ENCODE measurements at regions not wholly inside any gene's neighbourhood (a gene's known extent, or its start where the extent isn't known, plus 50 kb on each side); places are given as distances from the start of the nearest gene placed in this dataset.

DNA sequence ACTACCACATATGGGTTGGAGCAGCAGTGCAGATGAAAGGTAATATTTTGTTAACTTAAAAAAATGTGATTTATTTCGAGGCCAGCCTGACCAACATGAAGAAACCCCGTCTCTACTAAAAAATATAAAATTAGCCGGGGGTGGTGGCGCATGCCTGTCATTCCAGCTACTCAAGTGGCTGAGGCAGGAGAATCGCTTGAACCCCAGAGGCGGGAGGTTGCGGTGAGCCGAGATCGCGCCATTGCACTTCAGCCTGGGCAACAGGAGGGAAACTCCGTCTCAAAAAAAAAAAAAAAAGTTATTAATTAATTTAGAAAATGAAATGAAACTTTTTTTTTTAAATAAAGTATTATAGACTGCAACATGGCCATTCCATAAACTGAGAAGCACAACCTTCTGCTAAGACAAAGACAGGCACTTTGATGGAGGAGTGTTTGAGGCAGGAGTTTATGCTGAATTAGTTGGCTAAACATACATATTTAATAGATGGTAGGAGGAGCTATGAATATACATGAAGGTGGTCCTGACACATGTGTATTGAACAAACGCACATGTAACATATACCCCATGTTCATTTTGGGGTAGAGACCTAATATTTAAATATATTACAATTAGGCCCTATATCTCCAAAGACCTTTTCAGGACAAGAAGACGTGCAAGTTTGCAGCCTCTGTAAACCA is 1485.3 kb upstream of the MIR17HG start:
- DNase-seq, result no peak

- DNase-seq, result no peak
These were observed 1484.8 kb upstream of the MIR17HG start for GRCh38 chr13:89862691-89863036.

GRCh38 chr13:89865164-89866064 is 1482.1 kb upstream of the MIR17HG start:
- no peak for DNase-seq

DNA sequence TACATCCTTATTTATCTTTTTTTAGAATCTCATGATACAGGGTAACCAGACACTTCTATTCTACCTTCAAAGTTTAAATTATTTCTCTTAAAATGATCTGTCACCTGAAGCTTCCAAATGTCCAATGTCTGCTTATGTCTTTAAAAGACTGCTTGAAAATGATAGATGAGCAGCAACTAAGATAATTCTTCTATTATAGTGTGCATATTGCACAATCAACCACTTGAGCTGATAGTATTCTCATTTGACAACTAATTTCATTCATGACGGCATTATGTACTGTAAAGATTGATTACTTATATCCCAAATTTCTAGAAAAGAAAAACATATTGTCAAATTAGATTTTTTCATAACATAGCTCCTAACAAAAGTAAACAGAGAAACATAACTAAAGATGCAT is 1478.2 kb upstream of the MIR17HG start:
- DNase-seq, result no peak

- no peak for DNase-seq
These were observed 1468.6 kb upstream of the MIR17HG start for GRCh38 chr13:89878904-89879303.

GRCh38 chr13:89880201-89880600 is 1467.3 kb upstream of the MIR17HG start:
- no peak for DNase-seq

GRCh38 chr13:89883893-89884448 is 1463.5 kb upstream of the MIR17HG start:
- DNase-seq, result no peak

- no peak for DNase-seq
These were observed 1456.7 kb upstream of the MIR17HG start for GRCh38 chr13:89890806-89891205.

DNA sequence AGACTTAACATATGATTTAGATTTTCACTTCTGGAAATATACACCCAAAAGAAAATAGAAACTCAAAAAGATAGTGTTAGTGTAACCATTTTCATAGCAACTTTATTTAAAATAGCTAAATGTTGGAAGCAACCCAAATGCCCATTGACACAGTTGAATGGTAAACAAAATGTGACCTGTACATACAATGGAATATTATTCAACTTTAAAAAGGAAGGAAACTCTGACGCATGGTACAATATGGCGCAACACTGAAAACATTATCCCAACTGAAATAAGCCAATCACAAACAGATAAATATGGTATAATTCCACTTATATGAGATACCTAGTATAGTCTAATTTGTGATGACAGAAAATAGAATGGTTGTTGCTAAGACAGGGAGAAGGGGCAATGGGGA is 1456.1 kb upstream of the MIR17HG start:
- DNase-seq, result no peak

DNA sequence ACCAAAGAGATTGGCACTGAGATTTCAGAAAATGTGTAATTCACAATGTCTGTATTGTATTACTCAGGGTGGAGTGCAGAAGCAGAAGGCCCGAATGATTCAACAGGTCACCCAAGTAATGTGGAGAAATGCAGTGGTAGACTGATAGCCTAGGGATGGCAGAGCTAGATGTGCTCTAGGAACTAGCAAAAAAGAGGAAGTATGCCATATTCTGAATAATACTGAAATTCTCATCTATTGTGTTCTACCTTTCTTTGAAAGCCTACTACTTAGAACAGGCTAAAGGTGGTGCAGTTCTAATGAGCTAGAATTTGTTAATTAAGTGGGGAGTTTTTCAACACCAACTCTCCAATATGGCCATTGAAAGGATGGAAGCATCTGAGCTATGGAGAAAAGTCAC is 1449.8 kb upstream of the MIR17HG start:
- no peak for DNase-seq

DNA sequence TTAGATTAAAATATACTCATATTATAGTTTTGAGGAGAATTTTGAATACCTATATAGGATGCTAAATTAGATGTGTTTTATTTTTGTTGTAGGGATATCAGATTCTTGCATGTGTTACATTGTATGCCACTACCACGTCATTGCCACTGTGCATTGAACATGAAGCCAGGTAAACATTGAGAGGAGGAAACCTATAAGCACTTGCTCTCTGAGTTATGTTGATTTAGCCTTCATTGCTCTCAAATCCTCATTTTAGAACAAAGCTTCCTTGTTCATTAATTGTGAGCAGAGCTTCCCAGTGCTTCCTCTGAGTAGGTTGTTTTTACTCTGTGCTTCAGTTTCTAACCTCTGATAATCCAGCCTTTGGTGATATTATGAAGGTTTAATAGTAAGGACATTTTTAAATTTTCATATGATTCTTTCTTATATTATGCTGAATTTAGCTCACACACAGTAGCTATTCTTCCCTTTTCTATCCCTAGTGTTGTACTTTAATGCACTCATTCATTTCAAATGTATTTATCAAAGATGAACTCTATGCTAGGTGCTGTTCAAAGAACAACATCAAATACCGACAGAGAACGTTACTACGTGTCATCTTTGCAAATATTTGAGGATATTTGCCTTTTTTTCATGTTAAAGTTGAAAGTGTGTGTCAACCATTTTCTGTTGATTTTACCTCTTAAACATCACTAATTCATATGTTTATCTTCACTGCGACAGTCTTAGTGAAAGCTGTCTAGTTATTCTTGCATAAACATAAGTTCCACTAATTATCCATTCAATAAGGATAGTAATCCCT is 1448.0 kb upstream of the MIR17HG start:
- DNase-seq, result no peak

GRCh38 chr13:89900104-89900765 is 1447.3 kb upstream of the MIR17HG start:
- no peak for DNase-seq

DNA sequence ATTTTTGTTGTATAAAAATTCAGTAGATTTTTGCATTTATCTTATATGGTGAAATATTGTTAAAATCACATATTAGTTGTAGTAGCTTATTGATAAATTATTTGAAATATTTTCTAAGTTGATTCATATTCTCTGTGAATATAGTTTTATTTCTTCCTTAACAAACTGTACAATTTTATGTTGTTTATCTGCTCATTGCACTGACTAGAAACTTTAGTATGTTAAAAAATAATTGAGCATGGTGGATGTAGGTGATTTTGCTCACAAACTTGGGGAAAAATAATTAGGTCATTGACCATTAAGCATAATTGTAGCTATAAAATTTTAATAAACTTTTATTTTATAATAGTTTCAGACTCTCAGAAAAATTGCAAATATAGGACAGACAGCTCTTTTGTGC is 1445.3 kb upstream of the MIR17HG start:
- DNase-seq, result no peak

DNA sequence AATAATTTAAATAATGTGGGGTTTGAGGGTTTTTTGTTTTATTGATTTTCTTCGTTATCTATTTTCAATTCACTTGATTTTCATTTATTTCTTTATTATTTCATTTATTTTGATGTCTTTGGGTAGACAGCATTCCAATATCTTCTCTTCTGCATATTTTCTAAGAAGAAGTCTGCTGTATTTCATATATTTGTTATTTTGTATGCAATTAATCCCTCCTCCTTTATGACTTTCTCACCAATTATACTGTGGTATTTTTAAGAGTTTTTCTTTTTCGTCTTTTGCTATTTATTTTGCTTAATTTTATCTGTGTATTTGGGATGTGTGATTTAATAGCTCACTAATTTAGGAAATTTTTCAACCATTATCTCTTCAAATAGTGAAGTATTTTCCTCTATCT is 1444.4 kb upstream of the MIR17HG start:
- DNase-seq, result no peak

GRCh38 chr13:89910166-89910565 is 1437.3 kb upstream of the MIR17HG start:
- no peak for DNase-seq

- no peak for DNase-seq
These were observed 1430.9 kb upstream of the MIR17HG start for GRCh38 chr13:89916551-89916950.

DNA sequence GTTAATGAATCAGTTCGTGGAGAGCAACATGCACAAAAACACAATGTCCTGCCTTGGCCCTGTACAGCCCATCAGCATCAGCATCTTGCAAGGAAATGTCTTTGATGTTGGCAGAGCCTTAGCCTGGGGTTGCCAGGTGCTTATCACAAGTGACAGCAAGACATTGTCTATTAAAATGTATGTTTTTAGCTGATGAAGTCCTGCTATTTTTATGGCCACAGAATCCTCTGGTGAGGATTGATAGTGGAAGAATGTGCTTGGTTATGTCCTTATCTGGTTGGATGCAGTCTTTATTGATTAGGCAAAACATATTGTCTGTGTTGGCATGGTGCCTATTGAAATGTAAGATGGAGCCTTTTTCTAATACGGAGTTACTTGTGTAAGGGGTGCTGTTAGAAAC is 1427.0 kb upstream of the MIR17HG start:
- no peak for DNase-seq

GRCh38 chr13:89923052-89923451 is 1424.4 kb upstream of the MIR17HG start:
- no peak for DNase-seq

DNA sequence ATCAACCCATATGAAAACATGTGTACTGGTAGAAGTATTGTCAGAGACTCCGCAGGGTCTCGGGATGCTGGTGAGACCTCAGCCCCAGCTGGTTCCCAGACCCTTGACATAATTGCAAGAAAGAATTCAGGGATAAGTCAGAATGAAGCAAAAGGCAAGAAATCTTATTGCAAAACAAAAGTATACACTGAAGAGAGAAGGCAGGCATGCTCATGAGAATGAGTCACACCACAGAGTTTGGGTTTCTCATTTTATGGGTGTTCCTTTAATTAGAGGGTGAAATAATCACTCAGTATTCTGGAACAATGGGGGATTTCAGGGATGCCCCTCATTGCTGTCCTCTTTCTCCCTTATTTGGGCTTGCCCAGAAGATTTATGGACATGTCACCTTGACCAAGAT is 1423.8 kb upstream of the MIR17HG start:
- DNase-seq, result no peak

- no peak for DNase-seq
These were observed 1422.4 kb upstream of the MIR17HG start for GRCh38 chr13:89925107-89925506.

DNA sequence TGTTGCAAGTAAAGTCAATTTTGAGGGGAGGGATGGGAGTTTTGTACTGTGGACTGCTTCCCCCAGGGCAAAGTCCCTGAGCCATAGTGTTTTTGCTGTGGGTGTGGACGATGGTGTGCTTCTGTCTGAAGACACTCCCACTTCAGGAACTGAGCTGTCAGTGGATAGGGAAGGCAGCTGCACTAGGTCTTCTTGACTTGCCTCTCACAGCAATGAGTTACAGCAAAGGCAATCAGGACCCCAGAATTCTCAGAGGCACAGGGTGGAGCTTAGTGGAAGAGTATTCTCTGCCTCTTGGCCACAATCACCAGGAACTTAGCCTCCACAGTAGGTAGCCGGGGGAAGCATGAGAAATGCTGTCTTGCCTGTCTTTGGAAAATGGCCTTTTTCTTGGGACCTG is 1416.6 kb upstream of the MIR17HG start:
- DNase-seq, result no peak

- no peak for DNase-seq
These were observed 1414.6 kb upstream of the MIR17HG start for GRCh38 chr13:89932902-89933301.

GRCh38 chr13:89936256-89936655 is 1411.2 kb upstream of the MIR17HG start:
- no peak for DNase-seq
